Activated naive CD8-positive, alpha-beta T cell treated with anti-CD3 and anti-CD28 coated beads, Interleukin-2, amount 50 U/mL, for 24 hours (primary cell): ENCODE measurements at regions not wholly inside any gene's neighbourhood (a gene's known extent, or its start where the extent isn't known, plus 50 kb on each side); places are given as distances from the start of the nearest gene placed in this dataset.

Source experiments
- ATAC-seq: fragments of 150-1000 bp; cut with Tn5 transposase; one replicate; pipeline ENCODE4 v1.10.0; 2021
- DNase-seq: peaks from one replicate; pipeline ENCODE4 v3.0.0; 2021
- H3K27ac Mint-ChIP-seq: one replicate; pipeline ENCODE4 v1.8.0; 2021; ENCODE audit warnings: mild to moderate bottlenecking, mixed read lengths
- H3K27me3 Mint-ChIP-seq: one replicate; pipeline ENCODE4 v1.8.0; 2021; ENCODE audit warnings: mixed read lengths
- H3K36me3 Mint-ChIP-seq: one replicate; pipeline ENCODE4 v1.8.0; 2021; ENCODE audit warnings: low read depth, mixed read lengths
- H3K4me1 Mint-ChIP-seq: one replicate; pipeline ENCODE4 v1.8.0; 2021; ENCODE audit warnings: mixed read lengths
- H3K4me3 Mint-ChIP-seq: one replicate; pipeline ENCODE4 v1.8.0; 2021; ENCODE audit warnings: mild to moderate bottlenecking, moderate library complexity, mixed read lengths
- H3K9me3 Mint-ChIP-seq: one replicate; pipeline ENCODE4 v1.8.0; 2021; ENCODE audit warnings: mixed read lengths

- no peak for DNase-seq
- Mint-ChIP-seq H3K27ac (no peak overlapping the region), H3K36me3 (no peaks in the 10 kb centered on the region), H3K27me3 (peaks cover 24% of the 10 kb centered on the region), H3K4me1 (no peaks in the 10 kb centered on the region), H3K4me3 (no peak overlapping the region), H3K9me3 (no peaks in the 10 kb centered on the region)
- ATAC-seq, result no peak
Measured at GRCh38 chr2:204336153-204336744, 209.0 kb upstream of the PARD3B start.

GRCh38 chr2:204337638-204338037 is 207.6 kb upstream of the PARD3B start:
- no peaks in the 10 kb centered on the region for H3K9me3 Mint-ChIP-seq
- no peaks in the 10 kb centered on the region for H3K4me1 Mint-ChIP-seq
- DNase-seq (no peak), ATAC-seq (no peak)
- peaks cover 24% of the 10 kb centered on the region for H3K27me3 Mint-ChIP-seq
- H3K4me3 Mint-ChIP-seq, result no peak overlapping the region
- H3K27ac Mint-ChIP-seq, result no peak overlapping the region
- H3K36me3 Mint-ChIP-seq, result no peaks in the 10 kb centered on the region

DNA sequence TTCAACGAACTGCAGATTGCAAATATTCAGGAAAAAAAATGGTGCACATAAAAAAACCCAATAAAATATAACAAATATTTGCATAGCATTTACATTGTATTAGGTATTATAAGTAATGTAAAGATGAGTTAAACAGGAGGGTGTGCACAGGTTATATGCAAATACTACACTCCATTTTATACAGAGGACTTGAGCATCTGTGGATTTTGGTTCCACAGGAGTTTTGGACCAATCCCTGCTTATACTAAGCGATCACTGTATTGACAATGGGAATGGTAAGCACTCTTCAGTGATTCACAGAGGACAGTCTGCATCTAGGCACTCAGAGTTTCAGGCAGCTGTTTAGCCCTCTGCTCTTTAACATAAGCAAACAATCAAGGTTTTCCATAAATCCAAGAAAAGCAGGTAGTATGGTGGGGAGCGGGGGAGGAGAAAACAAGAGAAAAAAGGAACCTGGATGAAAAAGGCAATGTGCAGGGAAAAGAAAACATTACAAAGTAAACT is 206.0 kb upstream of the PARD3B start:
- peaks cover 24% of the 10 kb centered on the region for H3K27me3 Mint-ChIP-seq
- ATAC-seq (no peak), DNase-seq (no peak)
- no peaks in the 10 kb centered on the region for H3K4me1 Mint-ChIP-seq
- no peaks in the 10 kb centered on the region for H3K36me3 Mint-ChIP-seq
- no peak overlapping the region for H3K4me3 Mint-ChIP-seq
- no peak overlapping the region for H3K27ac Mint-ChIP-seq
- no peaks in the 10 kb centered on the region for H3K9me3 Mint-ChIP-seq

GRCh38 chr2:204340511-204340910 is 204.8 kb upstream of the PARD3B start:
- Mint-ChIP-seq H3K9me3 (no peaks in the 10 kb centered on the region), H3K36me3 (no peaks in the 10 kb centered on the region), H3K4me1 (no peaks in the 10 kb centered on the region), H3K4me3 (no peak overlapping the region), H3K27me3 (peaks cover 22% of the 10 kb centered on the region), H3K27ac (no peak overlapping the region)
- ATAC-seq (no peak), DNase-seq (no peak)

DNA sequence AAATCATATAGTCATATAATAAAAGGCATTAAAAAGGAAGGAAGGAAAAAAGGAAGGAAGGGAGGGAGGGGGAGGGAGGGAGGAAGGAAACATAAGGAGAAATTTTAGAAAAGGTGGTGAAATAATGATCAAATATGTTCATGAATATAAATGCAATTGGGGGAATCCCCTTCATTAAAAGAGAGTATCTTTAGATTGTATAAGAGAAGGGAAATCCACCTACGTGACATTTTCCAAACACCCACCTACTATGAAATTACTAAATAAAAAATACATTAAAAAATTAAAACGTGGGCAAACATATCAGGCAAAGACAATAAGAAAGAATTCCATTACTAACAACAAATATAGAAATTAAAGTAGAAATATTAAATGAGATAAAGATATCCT is 203.4 kb upstream of the PARD3B start:
- H3K27ac Mint-ChIP-seq, result no peak overlapping the region
- peaks cover 19% of the 10 kb centered on the region for H3K27me3 Mint-ChIP-seq
- DNase-seq (no peak), ATAC-seq (no peak)
- no peak overlapping the region for H3K4me3 Mint-ChIP-seq
- H3K36me3 Mint-ChIP-seq, result no peaks in the 10 kb centered on the region
- H3K9me3 Mint-ChIP-seq, result no peaks in the 10 kb centered on the region
- H3K4me1 Mint-ChIP-seq, result no peaks in the 10 kb centered on the region

- DNase-seq (no peak), ATAC-seq (no peak)
- H3K9me3 Mint-ChIP-seq, result no peaks in the 10 kb centered on the region
- peaks cover 7% of the 10 kb centered on the region for H3K27me3 Mint-ChIP-seq
- no peaks in the 10 kb centered on the region for H3K4me1 Mint-ChIP-seq
- H3K27ac Mint-ChIP-seq, result no peak overlapping the region
- no peak overlapping the region for H3K4me3 Mint-ChIP-seq
- H3K36me3 Mint-ChIP-seq, result no peaks in the 10 kb centered on the region
Measured at GRCh38 chr2:204343685-204344084, 201.6 kb upstream of the PARD3B start.

DNA sequence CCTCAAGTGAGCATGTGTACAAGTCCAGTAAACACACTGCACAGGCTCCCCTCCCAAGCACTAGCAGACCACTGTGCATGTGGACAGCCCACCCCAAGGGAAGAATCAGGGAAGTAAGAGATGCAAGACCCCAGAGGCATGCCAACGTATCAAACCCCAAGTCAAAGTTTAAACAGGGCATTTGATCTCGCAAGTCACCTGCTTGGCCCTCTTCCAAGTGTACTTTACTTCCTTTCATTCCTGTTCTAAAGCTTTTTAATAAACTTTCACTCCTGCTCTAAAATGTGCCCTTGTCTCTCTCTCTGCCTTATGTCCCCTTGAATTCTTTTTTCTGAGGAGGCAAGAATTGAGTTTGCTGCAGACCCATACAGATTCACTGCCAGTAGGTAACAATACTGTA is 201.2 kb upstream of the PARD3B start:
- ATAC-seq, result no peak

GRCh38 chr2:204346906-204347305 is 198.4 kb upstream of the PARD3B start:
- ATAC-seq, result no peak
- H3K4me1 Mint-ChIP-seq, result no peaks in the 10 kb centered on the region
- no peak overlapping the region for H3K27ac Mint-ChIP-seq
- no peak overlapping the region for H3K4me3 Mint-ChIP-seq
- no peaks in the 10 kb centered on the region for H3K27me3 Mint-ChIP-seq
- no peaks in the 10 kb centered on the region for H3K36me3 Mint-ChIP-seq
- DNase-seq, result no peak
- no peaks in the 10 kb centered on the region for H3K9me3 Mint-ChIP-seq

More for the DNA sequence above, 201.2 kb upstream of the PARD3B start:
- Mint-ChIP-seq H3K9me3 (no peaks in the 10 kb centered on the region), H3K27ac (no peak overlapping the region), H3K4me1 (no peaks in the 10 kb centered on the region), H3K36me3 (no peaks in the 10 kb centered on the region), H3K4me3 (no peak overlapping the region), H3K27me3 (peaks cover 6% of the 10 kb centered on the region)
- no peak for DNase-seq

DNA sequence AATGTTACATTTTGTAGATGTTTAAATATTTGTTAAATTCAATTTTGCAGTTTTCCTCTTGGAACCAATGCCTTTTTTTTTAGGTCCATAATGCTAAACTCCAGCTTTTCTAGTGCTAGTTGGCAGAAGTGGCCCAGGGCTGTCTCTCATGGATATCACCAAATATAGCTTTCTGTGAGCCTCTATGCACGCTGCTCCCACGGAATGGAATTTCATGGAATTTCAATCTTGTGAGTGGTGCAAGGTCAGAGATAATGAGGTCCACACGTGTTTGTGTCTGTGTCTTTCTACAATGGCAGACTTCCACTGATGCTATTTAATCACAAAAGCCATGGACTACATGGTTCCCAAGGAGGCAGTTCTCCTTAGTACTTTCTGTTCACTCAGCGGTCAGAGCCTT is 191.5 kb upstream of the PARD3B start:
- no peak overlapping the region for H3K4me3 Mint-ChIP-seq
- H3K9me3 Mint-ChIP-seq, result no peaks in the 10 kb centered on the region
- H3K27ac Mint-ChIP-seq, result no peak overlapping the region
- no peaks in the 10 kb centered on the region for H3K36me3 Mint-ChIP-seq
- H3K27me3 Mint-ChIP-seq, result peaks cover 14% of the 10 kb centered on the region
- no peak for DNase-seq
- H3K4me1 Mint-ChIP-seq, result no peaks in the 10 kb centered on the region
- no peak for ATAC-seq

- DNase-seq (no peak), ATAC-seq (no peak)
- Mint-ChIP-seq H3K36me3 (no peaks in the 10 kb centered on the region), H3K4me1 (no peaks in the 10 kb centered on the region), H3K4me3 (no peak overlapping the region), H3K27me3 (peaks cover 15% of the 10 kb centered on the region), H3K9me3 (no peaks in the 10 kb centered on the region), H3K27ac (no peak overlapping the region)
Measured at GRCh38 chr2:204354442-204354856, 190.8 kb upstream of the PARD3B start.

GRCh38 chr2:204355688-204356087 is 189.6 kb upstream of the PARD3B start:
- Mint-ChIP-seq H3K4me1 (no peaks in the 10 kb centered on the region), H3K4me3 (no peak overlapping the region), H3K27me3 (peaks cover 18% of the 10 kb centered on the region), H3K9me3 (no peaks in the 10 kb centered on the region), H3K27ac (no peak overlapping the region), H3K36me3 (no peaks in the 10 kb centered on the region)
- DNase-seq (no peak), ATAC-seq (no peak)

GRCh38 chr2:204356151-204356641 is 189.1 kb upstream of the PARD3B start:
- ATAC-seq (no peak), DNase-seq (no peak)
- Mint-ChIP-seq H3K27ac (no peak overlapping the region), H3K9me3 (no peaks in the 10 kb centered on the region), H3K4me1 (no peaks in the 10 kb centered on the region), H3K4me3 (no peak overlapping the region), H3K27me3 (peaks cover 18% of the 10 kb centered on the region), H3K36me3 (no peaks in the 10 kb centered on the region)

- Mint-ChIP-seq H3K27me3 (peaks cover 18% of the 10 kb centered on the region), H3K9me3 (no peaks in the 10 kb centered on the region), H3K27ac (no peak overlapping the region), H3K36me3 (no peaks in the 10 kb centered on the region), H3K4me3 (no peak overlapping the region), H3K4me1 (no peaks in the 10 kb centered on the region)
- DNase-seq (no peak), ATAC-seq (no peak)
Measured at GRCh38 chr2:204357286-204357685, 188.0 kb upstream of the PARD3B start.

- no peak for DNase-seq
- no peaks in the 10 kb centered on the region for H3K4me1 Mint-ChIP-seq
- no peaks in the 10 kb centered on the region for H3K36me3 Mint-ChIP-seq
- H3K9me3 Mint-ChIP-seq, result no peaks in the 10 kb centered on the region
- no peak for ATAC-seq
- H3K4me3 Mint-ChIP-seq, result no peak overlapping the region
- no peak overlapping the region for H3K27ac Mint-ChIP-seq
- H3K27me3 Mint-ChIP-seq, result peaks cover 18% of the 10 kb centered on the region
Measured at GRCh38 chr2:204359076-204359475, 186.2 kb upstream of the PARD3B start.

GRCh38 chr2:204360218-204361007 is 184.9 kb upstream of the PARD3B start:
- DNase-seq (no peak), ATAC-seq (no peak)
- Mint-ChIP-seq H3K9me3 (no peaks in the 10 kb centered on the region), H3K36me3 (no peaks in the 10 kb centered on the region), H3K27me3 (peaks cover 11% of the 10 kb centered on the region), H3K27ac (no peak overlapping the region), H3K4me1 (no peaks in the 10 kb centered on the region), H3K4me3 (no peak overlapping the region)
